CD4-positive, alpha-beta T cell (primary cell): ENCODE measurements at regions not wholly inside any gene's neighbourhood (a gene's known extent, or its start where the extent isn't known, plus 50 kb on each side); places are given as distances from the start of the nearest gene placed in this dataset.

Source experiments
- ATAC-seq: fragments of 200-7000 bp; cut with Tn5 transposase; one replicate; pipeline ENCODE4 v1.10.0; 2022; ENCODE audit warnings: mild to moderate bottlenecking; ENCODE audit not compliant: poor library complexity
- CTCF ChIA-PET: fragments of 350-600 bp; sonication (Branson Sonifier 250); formaldehyde crosslinking; loops from one replicate; lab custom pipeline; 2021; ENCODE audit warnings: antibody characterized with exemption, inconsistent platforms; lab: Charles Lee
- POLR2A ChIA-PET: fragments of 350-600 bp; sonication (Branson Sonifier 250); formaldehyde crosslinking; loops from one replicate; lab custom pipeline; 2021; ENCODE audit warnings: antibody characterized with exemption, inconsistent platforms; lab: Charles Lee
- DNase-seq, 14 experiments: peaks; one replicate each; pipeline ENCODE4 v3.0.0-alpha.2; 2013 to 2020; ENCODE audit warnings: mixed read lengths in 2 of 14
- H3K27ac ChIP-seq, 2 donors: one replicate each; pipeline versions ENCODE4 v1.5.1 to v1.7.0; 2013; ENCODE audit warnings: low read length in 2 of 2, low read depth in 1 of 2, mild to moderate bottlenecking in 1 of 2
- H3K27me3 ChIP-seq, 2 experiments: 1 replicate in 1 of 2; 2 replicates in 1 of 2; pipeline versions ENCODE4 v1.6.1 to v1.7.0; 2013; ENCODE audit warnings: low read length in 2 of 2, control low read depth in 1 of 2, mild to moderate bottlenecking in 1 of 2, moderate library complexity in 1 of 2; ENCODE audit not compliant: insufficient read depth in 2 of 2, control insufficient read depth in 1 of 2
- H3K36me3 ChIP-seq: one replicate; pipeline ENCODE4 v1.6.1; 2013; ENCODE audit warnings: low read length, control low read depth; ENCODE audit not compliant: insufficient read depth
- H3K4me1 ChIP-seq: one replicate; pipeline ENCODE4 v1.6.1; 2013; ENCODE audit warnings: low read length, control low read depth; ENCODE audit not compliant: insufficient read depth
- H3K4me3 ChIP-seq: one replicate; pipeline ENCODE4 v1.5.1; 2013; ENCODE audit warnings: mild to moderate bottlenecking, low read length, moderate library complexity
- H3K9me3 ChIP-seq, 2 experiments: 1 replicate in 1 of 2; 2 replicates in 1 of 2; pipeline versions ENCODE4 v1.6.1 to v1.7.0; 2013; ENCODE audit warnings: low read length in 2 of 2, mild to moderate bottlenecking in 2 of 2, control low read depth in 1 of 2, moderate library complexity in 1 of 2; ENCODE audit not compliant: control insufficient read depth in 1 of 2, insufficient read depth in 1 of 2
- H3K27ac Mint-ChIP-seq: one replicate; pipeline ENCODE4 v1.8.0; 2020; ENCODE audit warnings: mixed read lengths
- H3K27me3 Mint-ChIP-seq: one replicate; pipeline ENCODE4 v1.8.0; 2021; ENCODE audit warnings: mixed read lengths
- H3K36me3 Mint-ChIP-seq: one replicate; pipeline ENCODE4 v1.8.0; 2021; ENCODE audit warnings: low read depth, mixed read lengths
- H3K4me1 Mint-ChIP-seq: one replicate; pipeline ENCODE4 v1.8.0; 2021; ENCODE audit warnings: low read depth, mixed read lengths
- H3K4me3 Mint-ChIP-seq: one replicate; pipeline ENCODE4 v1.8.0; 2020; ENCODE audit warnings: mild to moderate bottlenecking, mixed read lengths
- H3K9me3 Mint-ChIP-seq: one replicate; pipeline ENCODE4 v1.8.0; 2020; ENCODE audit warnings: mixed read lengths
- intact Hi-C, 2 experiments: fragments of 100-400 bp; cut with DNase I in 1 of 2; cut with micrococcal nuclease in 1 of 2; formaldehyde crosslinking; loops; one replicate each; pipeline versions ENCODE4 v1.15.1 to v1.9.0; 2023 to 2025; cut with DNase I, micrococcal nuclease
- TF ChIP-seq, protein P1 (sequence below): fragments of 200-600 bp; IDR thresholded peaks from one replicate; pipeline ENCODE4 v1.8.0; 2022; ENCODE audit warnings: antibody characterized with exemption, mild to moderate bottlenecking

GRCh38 chr6:91704531-91704930 lies 1117.7 kb upstream of the MAP3K7 start:
- H3K36me3 ChIP-seq, result no peaks in the 10 kb centered on the region
- ATAC-seq, result no peak
- H3K27me3 Mint-ChIP-seq, result no peaks in the 10 kb centered on the region
- H3K9me3 Mint-ChIP-seq, result peaks cover 7% of the 10 kb centered on the region
- H3K9me3 ChIP-seq, result no peaks in the 10 kb centered on the region
- no peaks in the 10 kb centered on the region for H3K36me3 Mint-ChIP-seq
- TF ChIP-seq, protein P1, sequence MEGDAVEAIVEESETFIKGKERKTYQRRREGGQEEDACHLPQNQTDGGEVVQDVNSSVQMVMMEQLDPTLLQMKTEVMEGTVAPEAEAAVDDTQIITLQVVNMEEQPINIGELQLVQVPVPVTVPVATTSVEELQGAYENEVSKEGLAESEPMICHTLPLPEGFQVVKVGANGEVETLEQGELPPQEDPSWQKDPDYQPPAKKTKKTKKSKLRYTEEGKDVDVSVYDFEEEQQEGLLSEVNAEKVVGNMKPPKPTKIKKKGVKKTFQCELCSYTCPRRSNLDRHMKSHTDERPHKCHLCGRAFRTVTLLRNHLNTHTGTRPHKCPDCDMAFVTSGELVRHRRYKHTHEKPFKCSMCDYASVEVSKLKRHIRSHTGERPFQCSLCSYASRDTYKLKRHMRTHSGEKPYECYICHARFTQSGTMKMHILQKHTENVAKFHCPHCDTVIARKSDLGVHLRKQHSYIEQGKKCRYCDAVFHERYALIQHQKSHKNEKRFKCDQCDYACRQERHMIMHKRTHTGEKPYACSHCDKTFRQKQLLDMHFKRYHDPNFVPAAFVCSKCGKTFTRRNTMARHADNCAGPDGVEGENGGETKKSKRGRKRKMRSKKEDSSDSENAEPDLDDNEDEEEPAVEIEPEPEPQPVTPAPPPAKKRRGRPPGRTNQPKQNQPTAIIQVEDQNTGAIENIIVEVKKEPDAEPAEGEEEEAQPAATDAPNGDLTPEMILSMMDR, result no peak
- no peak overlapping the region for H3K4me3 ChIP-seq
- CTCF ChIA-PET, result no interaction called here
- H3K27ac ChIP-seq, result no peak overlapping the region
- no peaks in the 10 kb centered on the region for H3K4me1 ChIP-seq
- no peak overlapping the region for H3K4me3 Mint-ChIP-seq
- H3K27ac Mint-ChIP-seq, result no peak overlapping the region
- H3K27me3 ChIP-seq, result no peaks in the 10 kb centered on the region
- intact Hi-C loops, result no loop called here
- H3K4me1 Mint-ChIP-seq, result no peaks in the 10 kb centered on the region
- POLR2A ChIA-PET, result no interaction called here
- DNase-seq, result no peak

DNA sequence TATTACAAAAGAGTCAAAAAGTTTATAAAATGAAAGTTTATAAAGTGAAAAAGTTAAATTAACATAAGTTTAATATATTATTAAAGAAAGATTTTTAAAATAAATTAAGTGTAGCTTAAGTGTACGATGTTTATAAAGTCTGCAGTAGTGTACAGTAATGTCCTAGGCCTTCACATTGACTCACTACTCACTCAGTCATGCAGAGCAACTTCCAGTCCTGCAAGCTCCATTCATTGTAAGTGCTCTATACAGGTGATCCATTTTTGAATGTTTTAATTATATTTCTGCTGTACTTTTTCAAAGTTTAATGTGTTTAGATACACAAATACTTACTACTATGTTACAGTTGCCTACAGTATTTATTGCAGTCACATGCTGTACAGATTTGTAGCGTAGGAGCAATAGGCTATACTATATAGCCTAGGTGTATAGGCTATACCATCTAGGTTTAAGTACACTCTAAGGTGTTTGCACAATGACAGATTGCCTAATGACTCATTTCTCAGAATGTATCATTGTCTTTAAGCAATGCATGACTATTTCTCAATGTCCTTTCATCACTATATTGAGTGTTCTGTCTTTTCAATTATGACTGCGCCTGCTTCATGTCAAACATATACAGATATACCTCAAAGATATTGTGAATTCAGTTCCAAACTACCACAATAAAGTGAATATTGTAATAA lies 1110.3 kb upstream of the MAP3K7 start:
- TF ChIP-seq, protein P1, result no peak
- H3K9me3 ChIP-seq, result no peaks in the 10 kb centered on the region
- ATAC-seq (no peak), DNase-seq (no peak)
- no peak overlapping the region for H3K27ac Mint-ChIP-seq
- no peaks in the 10 kb centered on the region for H3K36me3 Mint-ChIP-seq
- no peak overlapping the region for H3K4me3 ChIP-seq
- no peaks in the 10 kb centered on the region for H3K27me3 Mint-ChIP-seq
- H3K36me3 ChIP-seq, result no peaks in the 10 kb centered on the region
- CTCF ChIA-PET, result no interaction called here
- H3K27ac ChIP-seq, result no peak overlapping the region
- no peaks in the 10 kb centered on the region for H3K4me1 ChIP-seq
- H3K4me3 Mint-ChIP-seq, result no peak overlapping the region
- POLR2A ChIA-PET, result no interaction called here
- intact Hi-C loops, result no loop called here
- H3K27me3 ChIP-seq, result no peaks in the 10 kb centered on the region
- peaks cover 3% of the 10 kb centered on the region for H3K9me3 Mint-ChIP-seq
- no peaks in the 10 kb centered on the region for H3K4me1 Mint-ChIP-seq

DNA sequence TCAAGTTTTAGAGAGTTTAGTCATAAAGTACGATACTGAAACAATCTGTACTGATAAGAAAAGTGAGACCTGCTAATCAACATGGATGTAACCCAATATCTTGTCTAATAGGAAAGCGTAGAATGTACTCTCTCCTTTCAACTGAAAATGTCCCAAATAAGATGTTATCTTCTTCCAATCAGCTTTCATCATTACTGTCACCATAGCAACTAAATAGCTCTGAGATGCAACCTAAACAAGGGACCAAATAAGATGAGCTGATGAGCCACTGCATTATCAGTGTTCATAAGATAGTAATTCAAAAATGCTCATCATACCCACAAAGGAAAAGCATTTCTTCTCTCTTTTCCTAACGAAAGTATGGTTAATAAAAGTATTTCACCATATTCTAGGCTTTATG lies 1108.3 kb upstream of the MAP3K7 start:
- Histone ChIP-seq H3K4me3 (no peak overlapping the region), H3K4me1 (no peaks in the 10 kb centered on the region), H3K9me3 (no peaks in the 10 kb centered on the region), H3K36me3 (no peaks in the 10 kb centered on the region), H3K27ac (no peak overlapping the region), H3K27me3 (no peaks in the 10 kb centered on the region)
- Mint-ChIP-seq H3K27ac (no peak overlapping the region), H3K4me1 (no peaks in the 10 kb centered on the region), H3K4me3 (no peak overlapping the region), H3K36me3 (no peaks in the 10 kb centered on the region), H3K27me3 (no peaks in the 10 kb centered on the region), H3K9me3 (peaks cover 3% of the 10 kb centered on the region)
- intact Hi-C loops, result no loop called here
- DNase-seq (no peak), ATAC-seq (no peak)
- TF ChIP-seq, protein P1, result no peak
- ChIA-PET POLR2A (no interaction called here), CTCF (no interaction called here)
